HG03565 (cell line): ENCODE measurements at regions not wholly inside any gene's neighbourhood (a gene's known extent, or its start where the extent isn't known, plus 50 kb on each side); places are given as distances from the start of the nearest gene placed in this dataset.
A peak's percentile ranks its signal among the peaks of the same experiment; 100 is the strongest.

Source experiments
- ATAC-seq: cut with Tn5 transposase; IDR thresholded peaks from one replicate; pipeline ENCODE4 v1.9.1; 2021; ENCODE audit warnings: mild to moderate bottlenecking, moderate library complexity; ENCODE audit not compliant: unreplicated experiment

GRCh38 chr1:207971331-207972219, 60.6 kb upstream of the CD34 start:
- ATAC-seq = no peak

DNA sequence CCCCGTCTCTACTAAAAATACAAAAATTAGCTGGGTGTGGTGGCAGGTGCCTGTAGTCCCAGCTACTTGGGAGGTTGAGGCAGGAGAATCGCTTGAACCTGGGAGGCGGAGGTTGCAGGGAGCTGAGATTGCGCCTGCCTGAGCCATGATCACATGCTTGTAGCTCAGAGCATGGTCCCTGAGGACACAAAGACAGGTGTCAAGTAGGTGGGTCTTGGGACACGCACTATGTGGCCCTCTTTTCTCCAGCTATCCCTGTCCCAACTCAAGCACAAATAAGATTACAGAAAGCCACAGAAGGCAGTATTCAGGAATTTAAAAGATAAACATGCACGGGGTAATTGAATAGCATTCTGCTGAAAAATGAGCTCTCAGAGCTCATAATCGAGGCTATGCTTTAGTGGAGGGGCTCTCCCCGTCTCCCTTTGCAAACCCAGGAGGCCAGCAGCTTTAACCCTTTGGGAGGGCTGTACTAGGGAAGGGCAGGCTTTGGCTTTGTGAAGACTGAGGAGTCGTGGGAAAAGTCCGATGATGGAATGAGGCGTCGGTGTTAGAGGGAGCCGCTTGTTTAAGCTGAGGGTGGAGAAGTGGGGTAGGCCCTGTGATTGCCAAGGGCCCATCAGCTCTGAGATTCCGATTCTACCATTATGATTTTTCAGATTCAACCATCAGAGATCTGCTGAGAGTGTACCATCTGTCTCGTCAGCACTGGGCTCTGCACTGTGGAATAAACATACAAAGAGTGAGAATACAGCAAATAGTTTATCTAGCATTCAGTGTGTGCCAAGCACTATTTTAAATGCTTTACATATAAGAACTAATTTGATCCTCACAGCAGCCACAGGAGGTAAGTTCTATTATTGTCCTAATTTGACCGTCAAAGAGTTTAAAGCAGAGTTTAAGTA, 59.7 kb upstream of the CD34 start:
- no peak for ATAC-seq

- ATAC-seq = no peak
These were observed 58.6 kb upstream of the CD34 start for GRCh38 chr1:207969528-207969927.

GRCh38 chr1:207968521-207969009, 57.6 kb upstream of the CD34 start:
- ATAC-seq = no peak

DNA sequence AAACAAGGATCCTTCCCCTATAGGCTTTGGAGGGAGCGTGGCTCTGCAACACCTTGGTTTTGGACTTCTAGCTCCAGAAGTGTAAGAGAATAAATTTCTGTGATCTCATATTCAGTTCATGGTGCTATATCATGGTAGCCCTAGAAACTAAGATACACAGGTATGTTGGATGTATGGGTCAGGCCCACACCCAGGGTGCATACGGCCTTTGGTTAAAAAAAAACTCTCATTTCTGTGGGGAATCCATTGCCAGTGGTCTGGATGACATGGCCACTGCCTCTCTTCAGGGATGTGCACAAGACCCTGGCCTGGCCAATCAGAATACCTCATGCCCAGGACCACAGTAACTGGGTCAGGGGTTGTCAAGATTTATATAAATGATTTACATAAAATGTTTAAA, 56.8 kb upstream of the CD34 start:
- no peak for ATAC-seq

DNA sequence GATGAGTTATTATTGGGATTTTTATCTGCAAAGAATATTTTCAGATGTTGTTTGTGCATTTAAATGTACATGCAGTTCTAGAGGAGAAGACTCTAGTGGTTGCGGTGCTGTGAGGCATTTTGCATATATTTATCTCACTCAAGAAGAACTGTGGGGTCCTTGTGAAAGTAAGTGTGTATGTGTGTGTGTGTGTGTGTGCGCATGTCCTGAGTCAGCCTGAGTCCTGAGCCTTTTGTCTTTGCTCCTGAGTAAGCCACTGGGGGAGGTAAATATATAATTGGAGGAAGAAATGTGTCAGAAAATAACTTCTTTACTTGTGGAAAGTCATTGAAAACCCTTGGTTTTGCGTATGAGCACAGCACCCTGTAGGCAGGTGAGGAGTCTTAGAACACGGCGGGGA, 55.6 kb upstream of the CD34 start:
- no peak for ATAC-seq

- ATAC-seq = no peak
These were observed 54.8 kb upstream of the CD34 start for GRCh38 chr1:207965392-207966387.

DNA sequence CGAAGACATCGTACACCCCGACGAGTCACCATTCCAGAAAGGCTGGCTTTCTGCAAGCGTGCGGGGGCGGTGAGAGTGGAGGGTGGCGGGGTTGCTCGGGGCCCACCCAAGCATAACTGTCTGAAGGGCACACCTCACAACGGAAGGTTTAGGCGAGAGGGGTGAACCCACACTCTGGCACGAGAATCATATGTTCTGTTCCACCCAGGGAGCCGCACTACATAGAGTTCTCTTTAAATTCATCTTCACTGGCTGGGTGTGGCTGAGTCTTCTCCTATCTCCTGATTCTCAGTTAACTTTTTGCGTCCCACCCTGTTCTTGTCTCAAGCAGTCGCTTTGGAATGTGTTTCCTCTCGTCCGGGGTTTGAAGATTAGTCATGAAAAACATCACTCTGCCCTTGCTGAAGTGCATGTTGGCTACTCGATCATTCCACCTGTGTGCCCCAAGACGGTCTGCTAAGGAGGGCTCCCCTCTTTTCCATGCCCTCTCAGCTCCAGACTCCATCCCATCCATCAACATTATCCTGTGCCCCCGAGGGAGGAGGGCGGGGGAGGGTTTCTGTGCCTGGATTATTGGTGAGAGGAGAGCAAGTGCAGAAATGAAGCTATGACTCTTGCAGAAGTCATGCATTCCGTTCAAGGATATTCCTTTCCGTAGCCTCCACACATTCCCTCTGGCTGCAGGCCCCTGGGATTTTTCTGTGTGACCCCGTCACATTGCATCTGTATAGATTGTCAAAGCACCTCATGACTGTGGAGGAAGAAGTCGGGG, 53.5 kb upstream of the CD34 start:
- no peak for ATAC-seq

DNA sequence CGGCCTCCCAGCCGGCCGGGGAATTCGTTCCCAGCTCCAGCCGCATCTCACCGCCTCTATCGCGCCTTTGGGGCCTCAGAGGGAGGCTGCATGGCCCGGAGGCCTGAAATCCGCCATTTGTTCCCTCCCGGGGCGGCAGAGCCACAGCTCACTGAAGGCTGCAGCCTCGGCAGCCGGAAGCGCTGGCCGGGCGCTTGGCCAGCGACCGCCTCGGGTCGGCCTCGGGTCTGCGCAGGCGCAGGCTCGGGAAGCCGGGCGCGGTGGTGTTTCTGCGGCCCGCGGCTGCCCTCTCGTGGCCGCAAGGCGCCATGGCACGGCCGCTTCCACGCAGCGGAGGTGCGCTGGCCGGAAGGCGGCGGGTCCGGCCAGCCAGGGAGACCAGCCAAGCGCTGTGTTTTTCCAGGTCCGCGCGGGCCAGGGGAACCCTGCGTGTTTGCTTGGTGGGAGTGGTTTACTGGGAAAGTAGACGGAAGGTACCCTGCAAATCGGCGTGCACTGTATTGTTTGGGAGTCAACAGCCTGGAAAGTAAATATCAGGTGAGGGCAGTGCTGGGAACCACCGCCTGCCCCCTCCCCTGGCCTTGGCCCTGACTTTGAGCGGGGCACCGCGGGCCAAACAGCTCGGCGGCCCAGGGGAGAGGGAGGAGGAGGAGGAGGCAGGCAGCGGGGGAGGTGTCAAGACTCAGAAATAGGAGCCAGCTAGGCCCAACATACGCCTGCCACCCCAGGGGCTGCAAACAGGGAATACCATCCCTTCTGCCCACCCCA, 52.7 kb upstream of the CD34 start:
- peak; percentile 82 for ATAC-seq

GRCh38 chr1:207962716-207963426, 51.9 kb upstream of the CD34 start:
- ATAC-seq = peak; percentile 6
